Mucosa of descending colon (tissue), 3 donors: ENCODE measurements at regions not wholly inside any gene's neighbourhood (a gene's known extent, or its start where the extent isn't known, plus 50 kb on each side); places are given as distances from the start of the nearest gene placed in this dataset.

ENCODE experiments used
- ATAC-seq: fragments of 200-7000 bp; cut with Tn5 transposase; one replicate; pipeline ENCODE4 v1.9.1; 2020; ENCODE audit warnings: mild to moderate bottlenecking, moderate library complexity
- DNase-seq, 3 donors: peaks; one replicate each; pipeline ENCODE4 v3.0.0-alpha.2; 2020
- H3K36me3 ChIP-seq: fragments of 200-600 bp; one replicate; pipeline ENCODE4 v1.8.0; 2021; ENCODE audit warnings: low read depth, mild to moderate bottlenecking
- H3K4me1 ChIP-seq: fragments of 200-600 bp; one replicate; pipeline ENCODE4 v1.8.0; 2021; ENCODE audit warnings: low read depth, mild to moderate bottlenecking
- H3K4me3 ChIP-seq: fragments of 200-600 bp; one replicate; pipeline ENCODE4 v1.8.0; 2021; ENCODE audit warnings: mild to moderate bottlenecking
- H3K9me3 ChIP-seq: fragments of 200-600 bp; one replicate; pipeline ENCODE4 v1.8.0; 2021; ENCODE audit warnings: mild to moderate bottlenecking
- intact Hi-C, 2 donors: fragments of 100-400 bp; cut with DNase I in 1 of 2; cut with micrococcal nuclease in 1 of 2; formaldehyde crosslinking; loops; one replicate each; pipeline versions ENCODE4 v1.11.0 to v1.11.1; 2022; cut with DNase I, micrococcal nuclease
- TF ChIP-seq, protein P1 (sequence below): fragments of 200-600 bp; IDR thresholded peaks from one replicate; pipeline ENCODE4 v1.8.0; 2022; ENCODE audit warnings: antibody characterized with exemption, mild to moderate bottlenecking
- donor health status: DM: no; HTN: no; CAD: no; lungs with moderate emphysema.
- donor health status: DM: no; HTN: no; CAD: no.
- donor health status: DM: no; HTN: yes; CAD: no.

DNA sequence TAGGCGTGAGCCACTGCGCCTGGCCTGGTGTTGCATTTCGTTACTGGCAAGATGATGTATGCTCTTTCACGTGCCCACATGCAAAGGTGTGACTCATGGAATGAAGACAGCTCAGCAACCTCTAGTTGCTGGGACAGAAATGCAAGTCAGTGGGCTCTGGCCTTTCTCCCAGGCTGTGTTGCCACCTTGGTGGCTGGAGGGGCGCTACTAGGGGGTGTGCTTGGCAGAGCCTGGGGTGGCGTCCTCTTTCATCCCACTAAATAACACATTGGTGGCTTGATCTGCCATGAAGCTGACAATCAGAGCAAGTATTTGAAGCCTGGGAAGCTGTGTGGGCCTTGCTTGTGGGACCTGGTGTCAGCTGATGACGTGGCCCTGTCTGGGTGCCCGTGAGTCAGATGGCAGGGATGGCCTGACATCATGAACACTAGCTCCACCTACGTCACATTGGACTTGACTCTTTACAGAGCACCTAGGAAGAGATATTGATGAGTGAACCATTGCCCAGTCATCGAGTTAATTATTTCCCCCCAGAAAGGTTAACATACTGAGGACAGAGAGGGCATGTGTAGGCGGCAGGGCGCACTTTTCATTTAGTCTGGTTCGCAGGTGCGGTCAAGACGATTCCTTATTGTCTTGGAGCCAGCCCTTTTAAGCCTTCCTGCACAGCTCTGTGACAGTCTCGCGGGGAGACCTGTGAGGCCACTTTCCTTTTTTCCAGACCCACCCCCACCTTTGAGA lies 154.2 kb downstream of the TM9SF2 start:
- no peak for DNase-seq
- H3K9me3 ChIP-seq, result no peaks in the 10 kb centered on the region
- peak; percentile 8 for ATAC-seq
- TF ChIP-seq, protein P1, sequence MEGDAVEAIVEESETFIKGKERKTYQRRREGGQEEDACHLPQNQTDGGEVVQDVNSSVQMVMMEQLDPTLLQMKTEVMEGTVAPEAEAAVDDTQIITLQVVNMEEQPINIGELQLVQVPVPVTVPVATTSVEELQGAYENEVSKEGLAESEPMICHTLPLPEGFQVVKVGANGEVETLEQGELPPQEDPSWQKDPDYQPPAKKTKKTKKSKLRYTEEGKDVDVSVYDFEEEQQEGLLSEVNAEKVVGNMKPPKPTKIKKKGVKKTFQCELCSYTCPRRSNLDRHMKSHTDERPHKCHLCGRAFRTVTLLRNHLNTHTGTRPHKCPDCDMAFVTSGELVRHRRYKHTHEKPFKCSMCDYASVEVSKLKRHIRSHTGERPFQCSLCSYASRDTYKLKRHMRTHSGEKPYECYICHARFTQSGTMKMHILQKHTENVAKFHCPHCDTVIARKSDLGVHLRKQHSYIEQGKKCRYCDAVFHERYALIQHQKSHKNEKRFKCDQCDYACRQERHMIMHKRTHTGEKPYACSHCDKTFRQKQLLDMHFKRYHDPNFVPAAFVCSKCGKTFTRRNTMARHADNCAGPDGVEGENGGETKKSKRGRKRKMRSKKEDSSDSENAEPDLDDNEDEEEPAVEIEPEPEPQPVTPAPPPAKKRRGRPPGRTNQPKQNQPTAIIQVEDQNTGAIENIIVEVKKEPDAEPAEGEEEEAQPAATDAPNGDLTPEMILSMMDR, result no peak
- intact Hi-C loops, result loop anchor here in 1 of 2 donors (10.0 kb wide), 2 partner anchors 579 to 859 kb away; no protein-coding TSS in a partner anchor
- H3K36me3 ChIP-seq, result no peaks in the 10 kb centered on the region
- H3K4me1 ChIP-seq, result peaks cover 14% of the 10 kb centered on the region
- no peak overlapping the region for H3K4me3 ChIP-seq

DNA sequence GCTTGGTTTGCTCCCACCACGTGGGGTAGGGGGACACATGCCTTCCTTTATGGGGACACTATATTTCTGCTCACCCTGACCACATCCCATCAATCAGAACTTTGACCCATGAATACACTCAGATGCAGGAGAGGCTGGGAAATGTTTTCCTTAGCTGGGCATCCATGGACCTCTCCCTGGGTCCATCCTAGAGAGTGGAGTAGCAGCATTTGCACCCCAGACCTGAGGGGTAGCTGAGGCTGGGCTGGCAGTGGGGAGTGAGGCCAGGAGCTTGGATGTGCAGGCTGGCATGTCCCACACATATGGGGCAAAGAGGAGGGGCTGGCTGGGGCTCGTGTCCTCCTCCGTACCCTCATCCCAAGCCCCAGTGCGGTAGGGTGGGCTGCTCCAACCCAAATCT lies 152.8 kb downstream of the TM9SF2 start:
- no peaks in the 10 kb centered on the region for H3K9me3 ChIP-seq
- ATAC-seq (no peak), DNase-seq (no peak)
- no peak overlapping the region for H3K4me3 ChIP-seq
- intact Hi-C loops, result loop anchor here in 1 of 2 donors (10.0 kb wide), 2 partner anchors 581 to 861 kb away; no protein-coding TSS in a partner anchor
- H3K36me3 ChIP-seq, result no peaks in the 10 kb centered on the region
- TF ChIP-seq, protein P1, result no peak
- peaks cover 14% of the 10 kb centered on the region for H3K4me1 ChIP-seq

DNA sequence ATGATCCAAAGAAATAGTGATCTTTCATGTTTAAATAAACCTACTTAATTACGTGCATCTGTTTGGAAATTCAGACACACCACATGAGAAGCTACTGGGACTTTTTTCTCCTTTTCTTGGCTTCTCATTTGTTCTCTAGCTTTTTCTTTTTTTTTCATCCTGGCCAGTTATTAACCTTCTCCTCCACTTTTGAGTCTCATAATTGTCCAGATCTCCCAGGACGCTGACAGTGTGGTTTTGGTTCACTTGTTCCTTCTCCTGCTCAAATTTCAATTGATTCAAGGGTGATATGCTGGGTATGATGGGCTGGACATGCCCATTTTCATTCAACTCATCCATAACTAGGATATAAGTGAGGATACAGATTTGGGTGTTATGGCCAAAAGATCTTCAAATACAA lies 152.3 kb downstream of the TM9SF2 start:
- H3K4me3 ChIP-seq, result no peak overlapping the region
- no peak for ATAC-seq
- intact Hi-C loops, result loop anchor here in 1 of 2 donors (10.0 kb wide), 2 partner anchors 581 to 861 kb away; no protein-coding TSS in a partner anchor
- peaks cover 14% of the 10 kb centered on the region for H3K4me1 ChIP-seq
- TF ChIP-seq, protein P1, result no peak
- DNase-seq, result no peak
- no peaks in the 10 kb centered on the region for H3K36me3 ChIP-seq
- no peaks in the 10 kb centered on the region for H3K9me3 ChIP-seq

DNA sequence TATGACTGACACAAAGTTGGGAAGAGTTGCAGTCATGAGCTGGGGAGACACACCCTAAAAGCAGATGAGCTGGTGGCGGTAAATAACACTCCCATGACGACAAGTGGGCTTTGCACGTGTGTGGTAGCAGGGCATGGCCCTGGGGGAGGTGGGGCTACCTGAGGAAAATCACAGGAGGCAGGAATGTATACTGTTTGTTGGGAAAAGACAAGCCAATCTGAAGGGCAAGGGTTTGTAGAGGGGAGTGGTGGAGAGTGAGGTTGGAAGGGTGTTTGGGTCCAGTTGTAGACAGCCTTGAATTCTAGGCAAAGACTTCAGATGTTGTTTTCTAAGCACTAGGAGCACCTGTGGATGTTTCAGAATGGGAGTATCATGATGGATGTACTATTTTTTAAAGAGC lies 151.6 kb downstream of the TM9SF2 start:
- Histone ChIP-seq H3K4me3 (no peak overlapping the region), H3K36me3 (no peaks in the 10 kb centered on the region), H3K4me1 (peaks cover 14% of the 10 kb centered on the region), H3K9me3 (no peaks in the 10 kb centered on the region)
- TF ChIP-seq, protein P1, result no peak
- intact Hi-C loops, result loop anchor here in 1 of 2 donors (10.0 kb wide), 2 partner anchors 582 to 862 kb away; no protein-coding TSS in a partner anchor
- ATAC-seq (no peak), DNase-seq (no peak)

DNA sequence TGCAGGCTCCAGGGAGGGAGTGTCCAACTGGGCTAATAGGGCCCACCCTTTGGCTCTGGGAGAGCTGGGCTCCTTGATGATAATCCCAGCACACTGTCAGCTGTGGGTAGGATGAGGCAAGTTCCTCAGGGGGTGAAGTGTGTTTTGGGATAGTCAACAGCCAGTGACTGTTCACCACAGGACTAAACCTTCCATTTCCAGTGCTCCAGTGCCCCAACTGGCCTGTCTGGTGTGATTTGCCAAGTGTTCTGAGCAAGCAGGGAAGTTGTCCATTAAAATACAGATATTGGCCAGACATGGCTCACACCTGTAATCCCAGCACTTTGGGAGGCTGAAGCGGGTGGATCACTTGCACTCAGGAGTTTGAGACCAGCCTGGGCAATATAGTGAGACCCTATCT lies 150.9 kb downstream of the TM9SF2 start:
- Histone ChIP-seq H3K36me3 (no peaks in the 10 kb centered on the region), H3K4me1 (peaks cover 11% of the 10 kb centered on the region), H3K4me3 (no peak overlapping the region), H3K9me3 (no peaks in the 10 kb centered on the region)
- ATAC-seq (no peak), DNase-seq (no peak)
- intact Hi-C loops, result loop anchor here in 1 of 2 donors (10.0 kb wide), 2 partner anchors 583 to 863 kb away; no protein-coding TSS in a partner anchor
- TF ChIP-seq, protein P1, result no peak
